ENCODE measurements at regions not wholly inside any gene's neighbourhood (a gene's known extent, or its start where the extent isn't known, plus 50 kb on each side); places are given as distances from the start of the nearest gene placed in this dataset.
A peak's percentile ranks its signal among the peaks of the same experiment; 100 is the strongest.

- no peaks in the 10 kb centered on the region for H3K9me3 ChIP-seq (ENCODE audit: low read depth)
- 88% methylated on average over 2 of the region's 2 CpGs for WGBS (ENCODE audit: low lambda C conversion rate, missing lambda C conversion rate)
Observed at GRCh38 chr1:221887758-221888157, 145.9 kb upstream of the DUSP10 start.

GRCh38 chr1:221887415-221887746, 145.5 kb upstream of the DUSP10 start:
- Histone ChIP-seq H3K9me3 (ENCODE audit: low read depth) (no peaks in the 10 kb centered on the region), H3K9me2 (replicated peaks; ENCODE audit: insufficient read depth) (no peaks in the 10 kb centered on the region), H2AFZ (no peak overlapping the region), H3K36me3 (replicated peaks; ENCODE audit: insufficient read depth, low read depth) (no peaks in the 10 kb centered on the region), H3K4me1 (ENCODE audit: insufficient read depth) (no peaks in the 10 kb centered on the region), H4K20me1 (ENCODE audit: insufficient read depth, poor library complexity, severe bottlenecking) (no peaks in the 10 kb centered on the region), H3K27ac (no peak overlapping the region), H3K27me3 (no peaks in the 10 kb centered on the region), H3K4me2 (no peak overlapping the region), H3K79me2 (no peaks in the 10 kb centered on the region), H3K4me3 (no peak overlapping the region)
- no peak for TF ChIP-seq CTCF (IDR thresholded peaks at IDR 0.05; ENCODE audit: poor library complexity)
- no peak for TF ChIP-seq EZH2 (IDR thresholded peaks at IDR 0.05; ENCODE audit: borderline replicate concordance)
- no peak for TF ChIP-seq EZH2phosphoT487 (IDR thresholded peaks at IDR 0.05; ENCODE audit: low read depth, severe bottlenecking, unreplicated experiment)
- no peak for DNase-seq (ENCODE audit: low spot score)
- 66% methylated on average over 3 of the region's 3 CpGs for WGBS (ENCODE audit: low lambda C conversion rate, missing lambda C conversion rate)

More at GRCh38 chr1:221887758-221888157, 145.9 kb upstream of the DUSP10 start:
- Histone ChIP-seq H4K20me1 (ENCODE audit: insufficient read depth, poor library complexity, severe bottlenecking) (no peaks in the 10 kb centered on the region), H3K9me2 (replicated peaks; ENCODE audit: insufficient read depth) (no peaks in the 10 kb centered on the region), H3K79me2 (no peaks in the 10 kb centered on the region), H3K4me2 (no peak overlapping the region), H3K27me3 (no peaks in the 10 kb centered on the region), H3K4me1 (ENCODE audit: insufficient read depth) (no peaks in the 10 kb centered on the region), H3K4me3 (no peak overlapping the region), H2AFZ (no peak overlapping the region), H3K36me3 (replicated peaks; ENCODE audit: insufficient read depth, low read depth) (no peaks in the 10 kb centered on the region), H3K27ac (no peak overlapping the region)
- no peak for DNase-seq (ENCODE audit: low spot score)
- no peak for TF ChIP-seq CTCF (IDR thresholded peaks at IDR 0.05; ENCODE audit: poor library complexity)

GRCh38 chr1:221886743-221887414, 145.0 kb upstream of the DUSP10 start:
- no peaks in the 10 kb centered on the region for H3K79me2 ChIP-seq
- H4K20me1 ChIP-seq (ENCODE audit: insufficient read depth, poor library complexity, severe bottlenecking) = no peaks in the 10 kb centered on the region
- no peak for TF ChIP-seq EZH2phosphoT487 (IDR thresholded peaks at IDR 0.05; ENCODE audit: low read depth, severe bottlenecking, unreplicated experiment)
- DNase-seq (ENCODE audit: low spot score) = peak; percentile 77
- no peaks in the 10 kb centered on the region for H3K9me3 ChIP-seq (ENCODE audit: low read depth)
- no peaks in the 10 kb centered on the region for H3K4me1 ChIP-seq (ENCODE audit: insufficient read depth)
- WGBS (ENCODE audit: low lambda C conversion rate, missing lambda C conversion rate) = 37% methylated on average over 7 of the region's 7 CpGs
- H3K4me3 ChIP-seq = no peak overlapping the region
- H2AFZ ChIP-seq = no peak overlapping the region
- no peaks in the 10 kb centered on the region for H3K36me3 ChIP-seq (replicated peaks; ENCODE audit: insufficient read depth, low read depth)
- no peak overlapping the region for H3K27ac ChIP-seq
- H3K9me2 ChIP-seq (replicated peaks; ENCODE audit: insufficient read depth) = no peaks in the 10 kb centered on the region
- no peaks in the 10 kb centered on the region for H3K27me3 ChIP-seq
- H3K4me2 ChIP-seq = no peak overlapping the region

GRCh38 chr1:221886311-221886710, 144.4 kb upstream of the DUSP10 start:
- H3K27me3 ChIP-seq = no peaks in the 10 kb centered on the region
- no peak for DNase-seq (ENCODE audit: low spot score)
- H3K4me2 ChIP-seq = no peak overlapping the region
- H3K36me3 ChIP-seq (replicated peaks; ENCODE audit: insufficient read depth, low read depth) = no peaks in the 10 kb centered on the region
- H3K27ac ChIP-seq = no peak overlapping the region
- H4K20me1 ChIP-seq (ENCODE audit: insufficient read depth, poor library complexity, severe bottlenecking) = no peaks in the 10 kb centered on the region
- WGBS (ENCODE audit: low lambda C conversion rate, missing lambda C conversion rate) = 97% methylated on average over 2 of the region's 2 CpGs
- H2AFZ ChIP-seq = no peak overlapping the region
- no peaks in the 10 kb centered on the region for H3K9me3 ChIP-seq (ENCODE audit: low read depth)
- no peak for TF ChIP-seq CTCF (IDR thresholded peaks at IDR 0.05; ENCODE audit: poor library complexity)
- no peak for TF ChIP-seq EZH2 (IDR thresholded peaks at IDR 0.05; ENCODE audit: borderline replicate concordance)
- no peak for TF ChIP-seq EZH2phosphoT487 (IDR thresholded peaks at IDR 0.05; ENCODE audit: low read depth, severe bottlenecking, unreplicated experiment)
- H3K4me3 ChIP-seq = no peak overlapping the region
- no peaks in the 10 kb centered on the region for H3K4me1 ChIP-seq (ENCODE audit: insufficient read depth)
- H3K9me2 ChIP-seq (replicated peaks; ENCODE audit: insufficient read depth) = no peaks in the 10 kb centered on the region
- no peaks in the 10 kb centered on the region for H3K79me2 ChIP-seq

All from hepatocyte (in vitro differentiated cells).